Right lobe of liver (tissue), 6 donors: ENCODE measurements at regions not wholly inside any gene's neighbourhood (a gene's known extent, or its start where the extent isn't known, plus 50 kb on each side); places are given as distances from the start of the nearest gene placed in this dataset.

Source experiments
- ATAC-seq, 4 donors: fragments of 200-7000 bp; cut with Tn5 transposase; one replicate each; pipeline ENCODE4 v1.9.1; 2020; ENCODE audit warnings: mild to moderate bottlenecking in 4 of 4, moderate library complexity in 4 of 4
- DNase-seq, 3 donors: peaks; one replicate each; pipeline ENCODE4 v3.0.0-alpha.2; 2020
- H3K27ac ChIP-seq, 3 donors: fragments of 200-600 bp; one replicate each; pipeline ENCODE4 v1.8.0; 2022
- H3K27me3 ChIP-seq, 2 donors: fragments of 200-600 bp; one replicate each; pipeline ENCODE4 v1.8.0; 2022
- H3K36me3 ChIP-seq, 4 donors: fragments of 200-600 bp; sonication (generic) in 1 of 4; one replicate each; pipeline versions ENCODE4 v1.5.1 to v1.8.0; 2017 to 2022; ENCODE audit warnings: control low read depth in 1 of 4
- H3K4me1 ChIP-seq, 4 donors: fragments of 200-600 bp; sonication (generic) in 1 of 4; one replicate each; pipeline versions ENCODE4 v1.5.1 to v1.8.0; 2017 to 2022; ENCODE audit warnings: control low read depth in 1 of 4
- H3K4me3 ChIP-seq, 3 donors: fragments of 200-600 bp; one replicate each; pipeline ENCODE4 v1.8.0; 2022
- H3K9me3 ChIP-seq, 4 donors: fragments of 200-600 bp; sonication (generic) in 1 of 4; one replicate each; pipeline versions ENCODE4 v1.5.1 to v1.8.0; 2017 to 2022; ENCODE audit warnings: control low read depth in 1 of 4
- POLR2A ChIP-seq: fragments of 450-650 bp; IDR thresholded peaks from one replicate; pipeline ENCODE4 v1.6.1; 2017; ENCODE audit warnings: antibody characterized with exemption, mild to moderate bottlenecking
- WGBS: methylation state at CpG from one replicate; pipeline ENCODE4 v1.1.6; 2018; ENCODE audit warnings: low coverage, low lambda C conversion rate; ENCODE audit not compliant: insufficient coverage; ENCODE audit errors: missing lambda C conversion rate; 5-methylcytosine and 5-hydroxymethylcytosine counted together
- intact Hi-C, 2 donors: fragments of 100-400 bp; cut with DNase I; formaldehyde crosslinking; loops; one replicate each; pipeline versions ENCODE4 v1.11.2 to v1.14.1; 2022
- TF ChIP-seq, protein P1 (sequence below), 4 donors: fragments of 200-600 bp in 3 of 4; fragments of 450-650 bp in 1 of 4; IDR thresholded peaks; one replicate each; pipeline versions ENCODE4 v1.5.1 to v1.8.0; 2016 to 2022; ENCODE audit warnings: antibody characterized with exemption in 4 of 4, mild to moderate bottlenecking in 2 of 4
- donor health status: DM: no; HTN: yes; CAD: no.
- donor health status: DM: no; HTN: no; CAD: no.
- donor health status: DM: no; HTN: no; CAD: no.
- donor health status: DM: no; HTN: yes; CAD: no.
- donor health status: DM: no; HTN: yes; CAD: no.

DNA sequence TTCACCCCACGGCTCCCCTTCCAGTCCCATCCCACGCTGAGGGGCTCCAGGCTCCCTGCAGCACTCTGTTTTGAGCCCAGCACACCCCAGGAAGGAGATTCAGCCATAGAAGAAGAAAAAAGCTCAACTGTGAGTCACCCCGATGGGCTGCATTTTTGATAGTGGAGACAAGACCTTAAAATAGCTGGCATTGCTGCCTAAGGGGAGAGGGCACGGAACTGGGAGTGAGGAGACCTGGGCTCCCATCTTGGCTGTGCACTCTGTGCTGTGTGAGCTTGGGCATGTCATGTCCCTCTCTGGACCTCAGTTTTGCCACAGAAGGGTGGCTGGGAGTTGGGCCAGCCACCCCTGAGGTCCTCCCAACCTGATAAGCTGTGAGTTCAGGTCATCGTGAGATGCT is 57.2 kb upstream of the SMAD6 start:
- WGBS = 40% methylated on average over 1 of the region's 5 CpGs
- intact Hi-C loops = no loop called here
- TF ChIP-seq POLR2A = no peak
- TF ChIP-seq, protein P1, sequence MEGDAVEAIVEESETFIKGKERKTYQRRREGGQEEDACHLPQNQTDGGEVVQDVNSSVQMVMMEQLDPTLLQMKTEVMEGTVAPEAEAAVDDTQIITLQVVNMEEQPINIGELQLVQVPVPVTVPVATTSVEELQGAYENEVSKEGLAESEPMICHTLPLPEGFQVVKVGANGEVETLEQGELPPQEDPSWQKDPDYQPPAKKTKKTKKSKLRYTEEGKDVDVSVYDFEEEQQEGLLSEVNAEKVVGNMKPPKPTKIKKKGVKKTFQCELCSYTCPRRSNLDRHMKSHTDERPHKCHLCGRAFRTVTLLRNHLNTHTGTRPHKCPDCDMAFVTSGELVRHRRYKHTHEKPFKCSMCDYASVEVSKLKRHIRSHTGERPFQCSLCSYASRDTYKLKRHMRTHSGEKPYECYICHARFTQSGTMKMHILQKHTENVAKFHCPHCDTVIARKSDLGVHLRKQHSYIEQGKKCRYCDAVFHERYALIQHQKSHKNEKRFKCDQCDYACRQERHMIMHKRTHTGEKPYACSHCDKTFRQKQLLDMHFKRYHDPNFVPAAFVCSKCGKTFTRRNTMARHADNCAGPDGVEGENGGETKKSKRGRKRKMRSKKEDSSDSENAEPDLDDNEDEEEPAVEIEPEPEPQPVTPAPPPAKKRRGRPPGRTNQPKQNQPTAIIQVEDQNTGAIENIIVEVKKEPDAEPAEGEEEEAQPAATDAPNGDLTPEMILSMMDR (IDR thresholded peaks at IDR 0.05) = no peak

DNA sequence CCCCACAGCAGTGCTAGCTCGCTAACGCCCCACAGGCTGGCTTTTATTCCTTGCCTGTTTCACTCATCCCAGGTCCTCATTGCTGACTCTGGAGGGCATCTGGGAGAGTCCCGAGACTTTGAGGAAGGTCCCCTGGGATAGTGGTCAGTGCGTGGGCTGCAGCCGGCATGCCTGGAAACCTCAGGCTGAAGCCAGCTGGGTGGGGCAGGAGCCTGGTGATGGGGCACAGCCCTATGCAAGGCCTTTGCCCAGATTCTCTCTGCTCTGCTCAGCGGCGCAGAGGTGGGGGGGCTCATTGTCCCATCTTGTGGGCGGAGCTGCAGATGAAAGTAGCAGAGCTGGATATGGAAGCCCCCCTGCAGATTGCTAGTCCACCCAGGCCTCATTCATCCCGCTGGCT is 55.7 kb upstream of the SMAD6 start:
- intact Hi-C loops = no loop called here
- WGBS = 75% methylated on average over 5 of the region's 9 CpGs
- no peaks in the 10 kb centered on the region for H3K36me3 ChIP-seq
- TF ChIP-seq POLR2A = no peak
- peaks cover 0 to 88% (median 31%) of the 10 kb centered on the region in 4 donors for H3K4me1 ChIP-seq
- ATAC-seq (no peak), DNase-seq (no peak)
- no peak overlapping the region for H3K4me3 ChIP-seq
- no peaks in the 10 kb centered on the region for H3K27me3 ChIP-seq
- no peaks in the 10 kb centered on the region for H3K9me3 ChIP-seq
- peak overlapping the region in 2 of 3 donors; percentile 33 to 74 for H3K27ac ChIP-seq

More for the DNA sequence above, 57.2 kb upstream of the SMAD6 start:
- peak in 2 of 4 donors; percentile 11 to 20 for ATAC-seq
- Histone ChIP-seq H3K27me3 (no peaks in the 10 kb centered on the region), H3K4me3 (no peak overlapping the region), H3K36me3 (no peaks in the 10 kb centered on the region), H3K4me1 (peaks cover 0 to 75% (median 24%) of the 10 kb centered on the region in 4 donors), H3K9me3 (no peaks in the 10 kb centered on the region), H3K27ac (peak overlapping the region; percentile 52 to 79 (median 72))
- DNase-seq = no peak

DNA sequence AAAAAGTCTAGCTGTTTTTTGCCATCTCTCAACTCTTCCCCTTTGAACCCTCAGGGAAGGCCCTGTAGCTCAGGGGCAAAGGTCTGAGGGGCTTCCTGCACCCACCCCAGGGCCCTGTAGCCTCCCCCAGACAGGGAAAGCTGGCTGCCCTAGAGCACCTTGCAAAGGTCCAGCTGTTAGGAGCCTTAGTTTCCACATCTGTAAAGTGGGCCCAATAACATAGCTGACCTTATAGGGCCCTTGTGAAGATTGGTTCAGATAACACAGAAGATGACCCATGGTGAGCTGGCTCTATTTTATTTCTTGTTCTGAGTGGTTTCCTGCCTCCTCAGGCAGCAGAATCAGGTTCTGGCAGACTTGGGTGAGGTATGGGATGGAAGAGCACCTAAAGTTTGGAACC is 55.2 kb upstream of the SMAD6 start:
- no peaks in the 10 kb centered on the region for H3K9me3 ChIP-seq
- H3K36me3 ChIP-seq = no peaks in the 10 kb centered on the region
- H3K27ac ChIP-seq = peak overlapping the region; percentile 33 to 74 (median 64)
- TF ChIP-seq POLR2A = no peak
- TF ChIP-seq, protein P1 (IDR thresholded peaks at IDR 0.05) = no peak
- H3K27me3 ChIP-seq = no peaks in the 10 kb centered on the region
- H3K4me1 ChIP-seq = peaks cover 0 to 88% (median 33%) of the 10 kb centered on the region in 4 donors
- H3K4me3 ChIP-seq = no peak overlapping the region
- ATAC-seq (no peak), DNase-seq (no peak)
- intact Hi-C loops = no loop called here

DNA sequence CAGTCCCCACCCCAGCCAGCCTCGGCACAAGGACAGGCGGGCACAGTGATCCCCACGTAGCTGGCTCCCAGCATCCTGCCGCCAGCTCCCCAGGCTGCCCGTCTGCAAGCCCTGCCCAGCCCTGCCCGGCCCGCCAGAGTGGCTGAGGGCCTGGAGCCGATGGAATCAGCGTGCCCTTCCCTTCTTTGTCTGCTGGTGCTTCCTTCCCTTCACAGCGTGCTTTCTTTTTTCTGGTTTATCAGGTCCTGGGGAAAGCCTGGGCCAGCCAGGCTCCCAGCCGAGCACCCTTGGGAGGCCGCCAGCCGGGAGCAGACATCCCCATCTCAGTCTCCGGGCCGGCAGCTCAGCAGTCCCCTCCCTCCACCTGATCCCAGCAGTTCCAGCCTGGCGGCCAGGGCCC is 54.7 kb upstream of the SMAD6 start:
- ATAC-seq (peak; percentile 2 to 44 (median 9)), DNase-seq (peak in 2 of 3 donors; percentile 66 to 77)
- Histone ChIP-seq H3K4me3 (no peak overlapping the region), H3K4me1 (peaks cover 0 to 88% (median 33%) of the 10 kb centered on the region in 4 donors), H3K36me3 (no peaks in the 10 kb centered on the region), H3K27me3 (no peaks in the 10 kb centered on the region), H3K27ac (peak overlapping the region; percentile 33 to 74 (median 64)), H3K9me3 (no peaks in the 10 kb centered on the region)
- intact Hi-C loops = no loop called here
- TF ChIP-seq, protein P1 (IDR thresholded peaks at IDR 0.05) = no peak
- TF ChIP-seq POLR2A = no peak
- 21% methylated on average over 11 of the region's 16 CpGs for WGBS

DNA sequence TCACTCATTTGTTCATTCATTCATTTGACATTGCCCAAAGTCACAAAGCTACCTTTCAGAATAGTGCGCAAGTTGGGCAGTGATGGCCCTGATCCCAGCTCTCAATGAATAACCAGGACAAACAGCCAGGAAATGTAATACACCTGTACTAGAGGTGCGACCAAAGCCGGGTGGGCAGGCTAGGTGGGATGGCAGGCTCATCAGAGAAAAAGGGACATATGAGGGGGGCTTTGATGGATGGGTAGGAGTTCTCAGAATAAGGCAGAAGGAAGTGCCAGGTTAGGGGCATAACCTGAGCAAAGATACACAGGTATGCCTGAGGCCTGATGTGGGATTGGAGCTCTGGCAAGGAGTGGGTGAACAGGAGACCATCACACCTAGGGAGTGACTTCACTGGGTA is 53.4 kb upstream of the SMAD6 start:
- intact Hi-C loops = no loop called here
- H3K27ac ChIP-seq = no peak overlapping the region
- H3K27me3 ChIP-seq = no peaks in the 10 kb centered on the region
- peak in 1 of 3 donors; percentile 49 for DNase-seq
- ATAC-seq = no peak
- peaks cover 0 to 85% (median 35%) of the 10 kb centered on the region in 4 donors for H3K4me1 ChIP-seq
- H3K4me3 ChIP-seq = no peak overlapping the region
- H3K36me3 ChIP-seq = no peaks in the 10 kb centered on the region
- WGBS = 38% methylated on average over 3 of the region's 3 CpGs
- no peak for TF ChIP-seq POLR2A
- TF ChIP-seq, protein P1 (IDR thresholded peaks at IDR 0.05) = no peak
- H3K9me3 ChIP-seq = no peaks in the 10 kb centered on the region
